ENCODE measurements at regions not wholly inside any gene's neighbourhood (a gene's known extent, or its start where the extent isn't known, plus 50 kb on each side); places are given as distances from the start of the nearest gene placed in this dataset.

- no peak for TF ChIP-seq CTCF (IDR thresholded peaks at IDR 0.05; ENCODE audit: low read depth, low read length)
- Histone ChIP-seq H3K9me3 (no peaks in the 10 kb centered on the region), H3K4me1 (peaks cover 16% of the 10 kb centered on the region), H3K4me3 (ENCODE audit: low read depth, low read length) (no peak overlapping the region), H3K36me3 (no peaks in the 10 kb centered on the region), H3K27me3 (no peaks in the 10 kb centered on the region)
- DNase-seq = no peak
Observed at GRCh38 chr7:81114633-81115032, 195.8 kb upstream of the SEMA3C start.

GRCh38 chr7:81112731-81113130 is 193.9 kb upstream of the SEMA3C start:
- Histone ChIP-seq H3K36me3 (no peaks in the 10 kb centered on the region), H3K27me3 (no peaks in the 10 kb centered on the region), H3K9me3 (no peaks in the 10 kb centered on the region), H3K4me3 (ENCODE audit: low read depth, low read length) (no peak overlapping the region), H3K4me1 (peaks cover 17% of the 10 kb centered on the region)
- no peak for TF ChIP-seq CTCF (IDR thresholded peaks at IDR 0.05; ENCODE audit: low read depth, low read length)
- DNase-seq = no peak

GRCh38 chr7:81111781-81112540 is 193.1 kb upstream of the SEMA3C start:
- Histone ChIP-seq H3K4me3 (ENCODE audit: low read depth, low read length) (peak overlapping the region; percentile 36), H3K36me3 (no peaks in the 10 kb centered on the region), H3K27me3 (no peaks in the 10 kb centered on the region), H3K9me3 (no peaks in the 10 kb centered on the region), H3K4me1 (peaks cover 17% of the 10 kb centered on the region)
- DNase-seq = peak; percentile 74
- no peak for TF ChIP-seq CTCF (IDR thresholded peaks at IDR 0.05; ENCODE audit: low read depth, low read length)

GRCh38 chr7:81111358-81111757 is 192.5 kb upstream of the SEMA3C start:
- peaks cover 17% of the 10 kb centered on the region for H3K4me1 ChIP-seq
- no peaks in the 10 kb centered on the region for H3K27me3 ChIP-seq
- no peaks in the 10 kb centered on the region for H3K9me3 ChIP-seq
- DNase-seq = no peak
- no peaks in the 10 kb centered on the region for H3K36me3 ChIP-seq
- H3K4me3 ChIP-seq (ENCODE audit: low read depth, low read length) = no peak overlapping the region
- TF ChIP-seq CTCF (IDR thresholded peaks at IDR 0.05; ENCODE audit: low read depth, low read length) = no peak

- DNase-seq = no peak
- Histone ChIP-seq H3K36me3 (no peaks in the 10 kb centered on the region), H3K4me3 (ENCODE audit: low read depth, low read length) (no peak overlapping the region), H3K27me3 (no peaks in the 10 kb centered on the region), H3K9me3 (no peaks in the 10 kb centered on the region), H3K4me1 (peaks cover 17% of the 10 kb centered on the region)
- no peak for TF ChIP-seq CTCF (IDR thresholded peaks at IDR 0.05; ENCODE audit: low read depth, low read length)
Observed at GRCh38 chr7:81110673-81111072, 191.8 kb upstream of the SEMA3C start.

GRCh38 chr7:81098213-81098612 is 179.4 kb upstream of the SEMA3C start:
- H3K9me3 ChIP-seq = no peaks in the 10 kb centered on the region
- no peak overlapping the region for H3K4me3 ChIP-seq (ENCODE audit: low read depth, low read length)
- peaks cover 6% of the 10 kb centered on the region; the same call in 1 of the 2 replicates for H3K4me1 ChIP-seq
- H3K36me3 ChIP-seq = no peaks in the 10 kb centered on the region
- TF ChIP-seq CTCF (IDR thresholded peaks at IDR 0.05; ENCODE audit: low read depth, low read length) = no peak
- H3K27me3 ChIP-seq = no peaks in the 10 kb centered on the region
- no peak for DNase-seq

All from BE2C (cell line).